Iris pigment epithelial cell (primary cell): ENCODE measurements at regions not wholly inside any gene's neighbourhood (a gene's known extent, or its start where the extent isn't known, plus 50 kb on each side); places are given as distances from the start of the nearest gene placed in this dataset.
"Not testable (repeated sequence)": the region's sequence is repeated elsewhere in the genome, so short reads cannot be mapped to it uniquely, and the experiment has no call there.

Experiments
- DNase-seq: peaks from one replicate; pipeline ENCODE4 v3.0.0-alpha.2; 2011; ENCODE audit warnings: low read depth

- DNase-seq, result peak; percentile 94
Observed at GRCh38 chr18:9017167-9017904, 85.2 kb upstream of the NDUFV2 start.

GRCh38 chr18:9017905-9018227 is 84.6 kb upstream of the NDUFV2 start:
- peak; percentile 41 for DNase-seq

GRCh38 chr18:9019135-9019534 is 83.4 kb upstream of the NDUFV2 start:
- DNase-seq, result no peak

- no peak for DNase-seq
Observed at GRCh38 chr18:9020221-9020620, 82.3 kb upstream of the NDUFV2 start.

GRCh38 chr18:9021458-9021857 is 81.0 kb upstream of the NDUFV2 start:
- DNase-seq, result no peak

- no peak for DNase-seq
Observed at GRCh38 chr18:9022397-9023155, 79.9 kb upstream of the NDUFV2 start.

- not testable (repeated sequence) for DNase-seq
Observed at GRCh38 chr18:9024031-9024646, 78.4 kb upstream of the NDUFV2 start.

GRCh38 chr18:9025091-9025838 is 77.2 kb upstream of the NDUFV2 start:
- peak; percentile 57 for DNase-seq

- no peak for DNase-seq
Observed at GRCh38 chr18:9029131-9029530, 73.4 kb upstream of the NDUFV2 start.

GRCh38 chr18:9032519-9032918 is 70.0 kb upstream of the NDUFV2 start:
- DNase-seq, result no peak

GRCh38 chr18:9038277-9038871 is 64.1 kb upstream of the NDUFV2 start:
- DNase-seq, result peak; percentile 10

- DNase-seq, result no peak
Observed at GRCh38 chr18:9039441-9040071, 62.9 kb upstream of the NDUFV2 start.

- DNase-seq, result no peak
Observed at GRCh38 chr18:9042766-9043481, 59.6 kb upstream of the NDUFV2 start.

- no peak for DNase-seq
Observed at GRCh38 chr18:9043581-9043980, 58.9 kb upstream of the NDUFV2 start.

GRCh38 chr18:9047715-9048114 is 54.8 kb upstream of the NDUFV2 start:
- DNase-seq, result no peak

GRCh38 chr18:9048236-9048635 is 54.3 kb upstream of the NDUFV2 start:
- DNase-seq, result no peak

- DNase-seq, result peak; percentile 57
Observed at GRCh38 chr18:9048808-9049494, 53.5 kb upstream of the NDUFV2 start.

- DNase-seq, result no peak
Observed at GRCh38 chr18:9049495-9049809, 53.0 kb upstream of the NDUFV2 start.

GRCh38 chr18:9050628-9051284 is 51.7 kb upstream of the NDUFV2 start:
- not testable (repeated sequence) for DNase-seq
